Activated T-cell treated with anti-CD3 and anti-CD28 coated beads, Interleukin-2, amount 50 U/mL, for 4 hours (primary cell): ENCODE measurements at regions not wholly inside any gene's neighbourhood (a gene's known extent, or its start where the extent isn't known, plus 50 kb on each side); places are given as distances from the start of the nearest gene placed in this dataset.

Experiments used
- ATAC-seq, 2 donors: fragments of 200-7000 bp; cut with Tn5 transposase; one replicate each; pipeline ENCODE4 v1.10.0; 2021
- DNase-seq: peaks from one replicate; pipeline ENCODE4 v3.0.0-alpha.2; 2020
- H3K27me3 Mint-ChIP-seq: one replicate; pipeline ENCODE4 v1.8.0; 2021; ENCODE audit warnings: low read depth, mixed read lengths
- H3K36me3 Mint-ChIP-seq: one replicate; pipeline ENCODE4 v1.8.0; 2022; ENCODE audit warnings: mixed read lengths; ENCODE audit not compliant: insufficient read depth
- H3K4me1 Mint-ChIP-seq: one replicate; pipeline ENCODE4 v1.8.0; 2021; ENCODE audit warnings: low read depth, mixed read lengths
- H3K4me3 Mint-ChIP-seq: one replicate; pipeline ENCODE4 v1.8.0; 2021; ENCODE audit warnings: mild to moderate bottlenecking, moderate library complexity, mixed read lengths
- H3K9me3 Mint-ChIP-seq: one replicate; pipeline ENCODE4 v1.8.0; 2021; ENCODE audit warnings: mixed read lengths

DNA sequence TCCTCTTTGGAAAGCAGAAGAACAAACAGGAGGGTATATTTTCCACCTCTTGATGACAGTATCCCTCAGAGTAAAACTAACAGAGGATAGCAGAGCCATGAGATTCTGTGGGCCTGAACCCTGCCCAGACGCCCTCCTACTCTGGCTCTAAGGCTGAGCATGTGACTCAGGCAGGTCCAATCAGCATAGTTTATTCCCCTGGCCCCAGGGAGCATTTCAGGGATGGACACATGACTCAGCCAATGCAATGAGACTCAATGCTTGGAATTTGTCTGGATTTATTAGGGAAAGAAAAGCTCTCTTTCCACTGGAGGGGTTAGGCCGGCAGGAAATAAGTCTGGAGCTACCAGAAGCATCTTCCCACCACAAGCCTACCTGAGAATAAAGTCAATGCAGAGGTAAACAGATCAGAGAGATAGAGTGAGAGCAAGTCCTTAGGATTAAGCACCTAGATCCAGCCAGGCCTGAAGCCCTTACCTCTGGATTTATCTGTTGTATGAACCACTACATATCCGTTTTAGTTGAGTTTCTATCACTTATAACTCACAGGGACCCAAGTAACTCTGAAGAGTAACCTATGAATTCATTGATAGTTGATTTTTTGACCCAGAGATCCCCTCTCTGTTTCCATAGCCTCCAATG is 68.2 kb upstream of the EYA2 start:
- ATAC-seq (no peak), DNase-seq (no peak)
- no peaks in the 10 kb centered on the region for H3K36me3 Mint-ChIP-seq
- H3K9me3 Mint-ChIP-seq, result peaks cover 3% of the 10 kb centered on the region
- no peak overlapping the region for H3K4me3 Mint-ChIP-seq
- H3K4me1 Mint-ChIP-seq, result no peaks in the 10 kb centered on the region
- peaks cover 13% of the 10 kb centered on the region for H3K27me3 Mint-ChIP-seq

DNA sequence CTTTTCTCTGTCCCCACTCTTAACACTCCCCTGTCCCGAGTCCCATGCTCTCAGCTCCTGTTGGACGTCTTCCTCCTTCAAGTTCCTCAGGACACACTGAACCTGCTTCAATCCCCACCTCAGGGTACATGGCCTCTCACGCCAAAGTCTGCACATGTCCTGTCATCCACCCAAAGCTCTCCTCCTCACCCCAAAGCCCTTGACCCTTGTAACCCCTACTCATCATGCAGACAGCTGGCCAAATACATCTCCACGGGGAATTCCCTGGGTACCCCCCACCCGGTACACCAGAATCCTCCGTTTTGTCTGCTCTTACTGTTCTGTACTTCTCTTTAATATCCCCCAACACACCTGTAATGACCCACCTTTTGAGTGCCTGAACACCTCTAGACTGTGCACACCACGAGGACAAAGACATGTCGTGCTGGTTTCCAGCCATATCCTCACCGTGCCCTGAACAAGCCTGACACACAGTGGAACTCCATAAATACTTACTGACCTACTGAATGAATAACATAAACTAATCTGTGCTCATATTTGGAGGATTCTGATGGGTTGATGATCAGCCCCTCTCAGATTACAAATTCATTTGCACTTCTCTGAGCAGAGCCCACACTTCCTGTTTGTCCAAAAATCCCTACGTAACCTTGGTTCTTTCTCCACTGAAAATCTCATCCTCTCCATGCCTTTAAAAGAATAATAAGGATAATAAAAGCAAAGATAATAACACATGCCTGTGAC is 66.8 kb upstream of the EYA2 start:
- Mint-ChIP-seq H3K4me1 (no peaks in the 10 kb centered on the region), H3K27me3 (peaks cover 13% of the 10 kb centered on the region), H3K4me3 (no peak overlapping the region), H3K9me3 (peaks cover 3% of the 10 kb centered on the region), H3K36me3 (no peaks in the 10 kb centered on the region)
- ATAC-seq (no peak), DNase-seq (no peak)

DNA sequence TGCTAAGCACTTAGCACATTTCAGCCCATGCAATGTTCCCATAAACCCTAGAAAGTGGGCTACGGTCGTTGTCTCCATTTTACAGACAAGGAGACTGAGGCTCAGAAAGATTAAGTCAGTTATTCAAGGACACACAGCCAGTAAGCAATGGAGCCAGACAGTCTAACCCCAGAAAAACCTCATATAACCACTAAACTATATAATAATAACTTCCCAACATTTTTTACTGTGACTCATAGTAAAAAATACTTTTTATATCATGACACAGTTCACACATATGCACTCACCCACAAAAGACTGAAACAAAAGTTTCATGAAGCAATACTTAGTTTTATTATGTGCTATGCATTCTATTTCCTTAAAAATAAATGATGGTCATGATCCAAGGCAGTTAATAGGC is 66.2 kb upstream of the EYA2 start:
- Mint-ChIP-seq H3K4me3 (no peak overlapping the region), H3K9me3 (peaks cover 3% of the 10 kb centered on the region), H3K27me3 (peaks cover 15% of the 10 kb centered on the region), H3K36me3 (no peaks in the 10 kb centered on the region), H3K4me1 (no peaks in the 10 kb centered on the region)
- no peak for DNase-seq
- ATAC-seq, result no peak

DNA sequence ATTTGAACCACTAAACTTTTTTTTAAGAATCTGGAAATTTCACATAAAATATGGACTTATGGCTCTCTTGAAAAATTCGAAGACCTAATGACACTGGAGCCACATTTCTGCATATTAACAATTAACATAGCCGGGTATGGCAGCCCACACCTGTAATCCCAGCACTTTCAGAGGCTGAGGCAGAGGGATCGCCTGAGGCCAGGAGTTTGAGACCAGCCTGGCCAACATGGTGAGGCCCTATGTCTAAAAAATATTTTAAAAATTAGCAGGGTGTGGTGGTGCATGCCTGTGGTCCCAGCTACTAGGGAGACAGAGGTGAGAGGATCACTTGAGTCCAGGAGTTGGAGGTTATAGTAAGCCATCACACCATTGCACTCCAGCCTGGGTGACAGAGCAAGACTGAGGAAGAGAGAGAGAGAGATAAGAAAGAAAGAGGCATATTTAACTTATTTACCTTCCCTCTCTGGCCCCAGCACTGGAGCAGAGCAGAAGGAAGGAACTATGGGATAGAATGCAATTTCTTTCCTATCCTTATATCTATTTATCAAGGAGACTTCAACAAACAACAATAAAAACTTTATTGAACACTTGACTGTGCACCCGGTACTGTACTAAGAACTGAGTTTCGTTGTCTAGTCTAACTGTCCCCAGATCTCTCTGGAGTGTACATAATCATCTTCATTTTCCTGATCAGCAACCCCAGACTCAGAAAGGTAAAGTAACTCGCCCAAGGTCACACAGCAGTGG is 63.6 kb upstream of the EYA2 start:
- Mint-ChIP-seq H3K9me3 (no peaks in the 10 kb centered on the region), H3K27me3 (peaks cover 22% of the 10 kb centered on the region), H3K4me1 (no peaks in the 10 kb centered on the region), H3K36me3 (no peaks in the 10 kb centered on the region), H3K4me3 (no peak overlapping the region)
- DNase-seq (no peak), ATAC-seq (no peak)

DNA sequence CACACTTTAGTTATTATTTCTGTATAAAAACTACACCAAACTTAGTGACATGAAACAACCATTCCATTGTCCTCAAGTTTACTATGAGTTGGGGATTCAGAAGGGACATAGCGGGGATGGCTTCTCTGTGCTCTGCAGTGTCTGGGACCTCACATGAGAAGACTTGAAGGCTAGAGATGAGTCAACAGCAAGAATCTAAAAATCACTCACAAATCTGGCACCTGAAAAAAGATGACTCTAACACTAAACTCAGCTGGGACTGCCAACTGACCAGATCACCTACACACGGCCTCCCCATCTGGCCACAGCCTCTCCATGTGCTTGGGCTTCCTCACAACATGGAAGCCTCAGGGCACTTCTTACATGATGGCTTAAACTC is 63.0 kb upstream of the EYA2 start:
- Mint-ChIP-seq H3K36me3 (no peaks in the 10 kb centered on the region), H3K4me3 (no peak overlapping the region), H3K4me1 (no peaks in the 10 kb centered on the region), H3K9me3 (no peaks in the 10 kb centered on the region), H3K27me3 (peaks cover 24% of the 10 kb centered on the region)
- ATAC-seq (no peak), DNase-seq (no peak)

DNA sequence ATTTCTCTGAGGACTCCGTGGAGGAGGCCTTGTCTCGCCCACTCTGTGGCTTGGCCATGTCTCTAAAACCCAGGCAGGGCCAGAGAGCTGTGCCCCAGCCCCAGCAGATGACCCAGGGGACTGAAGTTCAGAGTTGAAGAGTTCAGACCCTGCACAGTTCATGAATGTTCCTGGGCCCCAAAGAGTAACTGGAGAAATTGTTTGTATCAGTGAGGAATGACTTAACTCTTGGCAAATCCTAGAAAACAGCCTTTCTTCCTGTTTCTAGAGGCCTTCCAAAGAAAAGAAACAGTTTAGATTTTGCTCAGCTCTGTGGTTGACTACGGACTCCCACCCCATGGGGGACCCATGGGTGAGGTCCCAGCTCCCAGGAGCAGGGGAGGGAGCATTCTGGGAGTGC is 62.1 kb upstream of the EYA2 start:
- DNase-seq, result no peak
- H3K4me1 Mint-ChIP-seq, result no peaks in the 10 kb centered on the region
- H3K9me3 Mint-ChIP-seq, result no peaks in the 10 kb centered on the region
- H3K4me3 Mint-ChIP-seq, result no peak overlapping the region
- peaks cover 29% of the 10 kb centered on the region for H3K27me3 Mint-ChIP-seq
- ATAC-seq, result no peak
- no peaks in the 10 kb centered on the region for H3K36me3 Mint-ChIP-seq

DNA sequence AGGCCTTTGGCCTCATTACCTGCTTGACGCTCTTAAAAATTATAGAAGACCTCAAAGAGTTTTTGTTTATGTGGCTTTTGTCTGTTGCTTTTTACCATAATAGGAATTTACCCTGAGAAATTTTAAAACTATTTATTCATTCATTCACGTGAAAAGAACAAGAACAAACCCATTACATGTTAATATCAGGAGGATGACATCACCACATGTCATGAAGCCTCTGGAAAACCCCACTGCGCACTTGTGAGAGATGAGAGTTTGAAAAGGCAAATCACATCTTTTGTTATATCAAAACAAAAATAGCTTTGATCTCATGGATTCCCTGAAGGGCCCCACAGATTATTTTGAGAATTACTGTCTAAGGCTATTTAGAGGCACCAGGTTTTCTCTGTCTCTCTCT is 61.3 kb upstream of the EYA2 start:
- peaks cover 21% of the 10 kb centered on the region for H3K27me3 Mint-ChIP-seq
- no peak overlapping the region for H3K4me3 Mint-ChIP-seq
- H3K36me3 Mint-ChIP-seq, result no peaks in the 10 kb centered on the region
- DNase-seq (no peak), ATAC-seq (no peak)
- H3K9me3 Mint-ChIP-seq, result no peaks in the 10 kb centered on the region
- H3K4me1 Mint-ChIP-seq, result no peaks in the 10 kb centered on the region

DNA sequence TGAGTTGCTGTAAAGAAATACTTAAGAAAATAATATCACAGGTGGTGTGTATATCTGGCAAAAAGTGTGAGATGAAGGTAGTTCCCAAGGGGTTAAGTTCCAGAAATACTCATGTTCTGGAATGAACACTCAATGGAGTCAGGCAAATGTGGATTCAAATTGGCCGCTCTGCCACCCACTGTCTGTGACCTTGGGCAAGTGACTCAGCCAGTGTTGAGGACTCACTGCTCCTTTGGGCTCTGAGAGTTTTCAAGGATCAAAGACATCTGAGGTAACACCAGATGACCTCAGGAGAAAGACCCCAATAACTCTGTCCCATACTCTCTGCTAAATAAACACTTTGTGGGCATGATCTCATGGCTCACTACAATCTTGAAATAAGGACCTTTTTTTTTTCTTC is 59.2 kb upstream of the EYA2 start:
- H3K36me3 Mint-ChIP-seq, result no peaks in the 10 kb centered on the region
- no peak for ATAC-seq
- H3K9me3 Mint-ChIP-seq, result no peaks in the 10 kb centered on the region
- DNase-seq, result no peak
- H3K27me3 Mint-ChIP-seq, result peaks cover 20% of the 10 kb centered on the region
- H3K4me1 Mint-ChIP-seq, result no peaks in the 10 kb centered on the region
- H3K4me3 Mint-ChIP-seq, result no peak overlapping the region

DNA sequence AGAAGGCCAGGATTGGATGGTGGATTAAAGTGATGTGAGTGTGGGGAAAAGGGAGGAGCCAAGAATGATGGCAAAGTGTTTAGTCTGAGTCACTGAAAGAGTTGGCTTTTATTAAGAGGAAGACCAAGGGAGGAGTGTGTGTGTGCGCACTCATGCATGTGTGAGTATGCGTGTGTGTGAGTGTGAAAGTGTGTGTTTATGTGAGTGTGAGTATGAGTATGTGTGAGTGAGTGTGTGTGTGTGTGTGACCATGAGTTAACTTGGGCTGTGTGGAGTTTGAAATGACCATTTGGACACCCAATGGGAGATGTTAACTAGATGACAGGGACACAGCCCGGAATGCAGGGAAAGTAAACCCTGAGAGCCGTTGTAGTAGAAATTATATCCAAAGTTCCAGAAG is 57.6 kb upstream of the EYA2 start:
- Mint-ChIP-seq H3K9me3 (no peaks in the 10 kb centered on the region), H3K36me3 (no peaks in the 10 kb centered on the region), H3K4me1 (no peaks in the 10 kb centered on the region), H3K27me3 (peaks cover 21% of the 10 kb centered on the region), H3K4me3 (no peak overlapping the region)
- no peak for ATAC-seq
- no peak for DNase-seq

DNA sequence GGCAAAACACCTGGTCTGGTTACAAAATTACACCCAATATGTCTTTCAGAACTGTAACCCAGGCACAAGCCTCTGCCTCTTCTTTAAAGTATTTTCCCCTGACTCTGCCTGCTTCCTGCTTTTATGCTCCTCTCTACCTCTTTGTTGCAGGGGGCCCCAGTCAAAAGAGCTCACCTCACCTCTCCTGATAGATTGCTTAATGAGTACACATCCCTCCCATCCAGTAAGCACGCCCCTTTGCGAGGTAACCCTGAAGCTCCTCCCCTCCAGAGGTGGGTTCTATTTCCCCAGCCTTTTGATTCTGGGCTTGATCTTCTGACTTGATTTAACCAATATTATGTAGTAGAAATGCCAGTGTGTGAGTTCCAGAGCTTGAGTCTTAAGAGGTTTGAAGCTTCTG is 56.6 kb upstream of the EYA2 start:
- no peaks in the 10 kb centered on the region for H3K4me1 Mint-ChIP-seq
- ATAC-seq (no peak), DNase-seq (no peak)
- H3K4me3 Mint-ChIP-seq, result no peak overlapping the region
- H3K27me3 Mint-ChIP-seq, result peaks cover 23% of the 10 kb centered on the region
- no peaks in the 10 kb centered on the region for H3K9me3 Mint-ChIP-seq
- no peaks in the 10 kb centered on the region for H3K36me3 Mint-ChIP-seq

DNA sequence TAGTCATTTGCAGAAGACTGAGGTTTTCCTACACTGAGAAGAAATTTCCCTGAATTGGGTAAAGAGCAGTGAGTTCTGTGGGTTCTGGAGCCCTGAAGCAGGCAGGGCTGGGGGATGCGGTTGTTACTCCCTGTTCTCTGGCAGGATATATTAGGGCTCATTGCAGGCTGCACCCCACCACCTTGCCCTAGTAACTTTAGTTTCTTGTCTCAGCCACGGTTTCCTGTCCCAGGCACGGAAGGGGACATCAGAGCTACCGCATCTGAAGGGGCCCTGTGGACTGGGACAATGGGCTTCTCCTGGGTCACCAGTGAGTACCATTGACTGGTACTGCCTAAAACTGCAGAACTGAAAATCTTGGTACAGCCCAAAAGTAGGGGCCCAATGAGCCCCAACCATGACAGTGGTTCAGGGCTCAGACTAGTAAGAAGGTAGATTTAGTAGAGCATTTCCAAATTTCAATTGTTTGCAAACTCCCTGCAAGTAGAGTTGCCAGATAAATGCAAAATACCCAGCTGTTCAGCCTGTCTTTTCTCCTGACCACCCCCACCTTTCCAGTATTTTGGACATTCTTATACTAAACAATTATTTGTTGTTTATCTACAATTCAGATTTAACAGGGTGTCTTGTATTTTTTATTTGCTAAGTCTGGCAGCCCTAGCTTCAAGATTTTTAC is 54.5 kb upstream of the EYA2 start:
- ATAC-seq (no peak), DNase-seq (no peak)
- Mint-ChIP-seq H3K4me3 (no peak overlapping the region), H3K4me1 (no peaks in the 10 kb centered on the region), H3K36me3 (no peaks in the 10 kb centered on the region), H3K9me3 (no peaks in the 10 kb centered on the region), H3K27me3 (peaks cover 21% of the 10 kb centered on the region)
